ENCODE measurements at regions not wholly inside any gene's neighbourhood (a gene's known extent, or its start where the extent isn't known, plus 50 kb on each side); places are given as distances from the start of the nearest gene placed in this dataset.

GRCh38 chr3:8312685-8313084 is 188.9 kb upstream of the LMCD1 start:
- TF ChIP-seq EZH2 (IDR thresholded peaks at IDR 0.05; ENCODE audit: borderline replicate concordance, low read depth, low read length, poor library complexity, severe bottlenecking) (no peak), CTCF (conservative IDR thresholded peaks at IDR 0.05; ENCODE audit: low read depth, low read length) (no peak)

All from A673 (cell line).